Liver (tissue), 8 donors: ENCODE measurements at regions not wholly inside any gene's neighbourhood (a gene's known extent, or its start where the extent isn't known, plus 50 kb on each side); places are given as distances from the start of the nearest gene placed in this dataset.

Experiments
- DNase-seq: peaks from one replicate; pipeline ENCODE4 v3.0.0-alpha.2; 2017; ENCODE audit warnings: low spot score
- H3K27ac ChIP-seq, 2 donors: one replicate each; pipeline ENCODE4 v1.7.0; 2013; ENCODE audit warnings: inconsistent platforms in 2 of 2, low read length in 2 of 2, control low read depth in 1 of 2, low read depth in 1 of 2, mild to moderate bottlenecking in 1 of 2
- H3K27me3 ChIP-seq, 4 donors: one replicate each; pipeline versions ENCODE4 v1.6.1 to v1.7.0; 2013; ENCODE audit warnings: low read length in 3 of 4, inconsistent platforms in 1 of 4, mild to moderate bottlenecking in 1 of 4, moderate library complexity in 1 of 4; ENCODE audit not compliant: control insufficient read depth in 4 of 4, insufficient read depth in 4 of 4
- H3K36me3 ChIP-seq, 4 donors: one replicate each; pipeline versions ENCODE4 v1.6.1 to v1.7.0; 2013; ENCODE audit warnings: low read length in 3 of 4, mild to moderate bottlenecking in 3 of 4, low read depth in 1 of 4, moderate library complexity in 1 of 4; ENCODE audit not compliant: control insufficient read depth in 4 of 4, insufficient read depth in 3 of 4
- H3K4me1 ChIP-seq, 4 donors: one replicate each; pipeline versions ENCODE4 v1.6.1 to v1.7.0; 2013; ENCODE audit warnings: low read length in 3 of 4, mild to moderate bottlenecking in 3 of 4, moderate library complexity in 1 of 4; ENCODE audit not compliant: control insufficient read depth in 4 of 4, insufficient read depth in 4 of 4
- H3K4me3 ChIP-seq, 3 donors: one replicate each; pipeline versions ENCODE4 v1.6.1 to v1.7.0; 2013; ENCODE audit warnings: low read length in 3 of 3, control low read depth in 1 of 3, low read depth in 1 of 3, mild to moderate bottlenecking in 1 of 3
- H3K9ac ChIP-seq, 2 donors: one replicate each; pipeline ENCODE4 v1.7.0; 2013; ENCODE audit warnings: low read length in 2 of 2, mild to moderate bottlenecking in 2 of 2, moderate library complexity in 2 of 2, control low read depth in 1 of 2, low read depth in 1 of 2
- H3K9me3 ChIP-seq, 4 donors: one replicate each; pipeline versions ENCODE4 v1.6.1 to v1.7.0; 2013; ENCODE audit warnings: low read length in 3 of 4; ENCODE audit not compliant: control insufficient read depth in 4 of 4
- ATF3 ChIP-seq: IDR thresholded peaks from 2 replicates; pipeline ENCODE4 v1.6.1; 2016; ENCODE audit warnings: antibody characterized with exemption
- CTCF ChIP-seq: fragments of 150-350 bp; IDR thresholded peaks from 2 replicates; pipeline ENCODE4 v1.5.1; 2017; ENCODE audit warnings: improper control_type of control experiment, low read depth, low read length; ENCODE audit not compliant: missing input control
- EGR1 ChIP-seq, 2 donors: IDR thresholded peaks; 2 replicates each; pipeline ENCODE4 v1.6.1; 2016 to 2018; ENCODE audit warnings: antibody characterized with exemption in 2 of 2, low read depth in 2 of 2
- FOXA1 ChIP-seq: IDR thresholded peaks from 2 replicates; pipeline ENCODE4 v1.6.1; 2016; ENCODE audit warnings: antibody characterized with exemption
- FOXA2 ChIP-seq: IDR thresholded peaks from 2 replicates; pipeline ENCODE4 v1.6.1; 2016; ENCODE audit warnings: antibody characterized with exemption
- HNF4A ChIP-seq, 2 donors: conservative IDR thresholded peaks; 2 replicates each; pipeline ENCODE4 v1.6.1; 2016; ENCODE audit warnings: antibody characterized with exemption in 2 of 2, mild to moderate bottlenecking in 2 of 2
- HNF4G ChIP-seq: IDR thresholded peaks from 2 replicates; pipeline ENCODE4 v1.6.1; 2016; ENCODE audit warnings: antibody characterized with exemption
- JUND ChIP-seq, 2 donors: IDR thresholded peaks; 2 replicates each; pipeline ENCODE4 v1.6.1; 2016; ENCODE audit warnings: antibody characterized with exemption in 2 of 2
- MAX ChIP-seq: IDR thresholded peaks from 2 replicates; pipeline ENCODE4 v1.6.1; 2016; ENCODE audit warnings: antibody characterized with exemption
- NR2F2 ChIP-seq: IDR thresholded peaks from 2 replicates; pipeline ENCODE4 v1.6.1; 2016; ENCODE audit warnings: antibody characterized with exemption
- RAD21 ChIP-seq, 2 donors: IDR thresholded peaks; 2 replicates each; pipeline ENCODE4 v1.6.1; 2016; ENCODE audit warnings: antibody characterized with exemption in 2 of 2, mild to moderate bottlenecking in 2 of 2
- REST ChIP-seq: IDR thresholded peaks from 2 replicates; pipeline ENCODE4 v1.6.1; 2016; ENCODE audit warnings: antibody characterized with exemption, mild to moderate bottlenecking
- SP1 ChIP-seq: IDR thresholded peaks from 2 replicates; pipeline ENCODE4 v1.6.1; 2018; ENCODE audit warnings: antibody characterized with exemption, mild to moderate bottlenecking
- YY1 ChIP-seq: IDR thresholded peaks from 2 replicates; pipeline ENCODE4 v1.6.1; 2016; ENCODE audit warnings: antibody characterized with exemption, mild to moderate bottlenecking
- ZBTB33 ChIP-seq: IDR thresholded peaks from 2 replicates; pipeline ENCODE4 v1.6.1; 2016; ENCODE audit warnings: antibody characterized with exemption
- WGBS: extraction: QIAGEN DNeasy Blood & Tissue Kit; methylation state at CpG from one replicate; pipeline ENCODE4 v1.1.7; 2013; 5-methylcytosine and 5-hydroxymethylcytosine counted together
- donor health status: healthy.
- donor health status: healthy.
- donor health status: healthy.
- donor health status: healthy.
- donor health status: healthy.

GRCh38 chr2:80856227-80856626 is 551.7 kb upstream of the LRRTM1 start:
- H3K4me3 ChIP-seq = no peak overlapping the region
- H3K27me3 ChIP-seq = no peaks in the 10 kb centered on the region
- TF ChIP-seq JUND (IDR thresholded peaks at IDR 0.05) (no peak), RAD21 (IDR thresholded peaks at IDR 0.05) (no peak), ATF3 (no peak), YY1 (no peak), EGR1 (IDR thresholded peaks at IDR 0.05; ENCODE audit: low read depth in 2 of 2) (no peak), FOXA2 (no peak), ZBTB33 (no peak), FOXA1 (no peak), HNF4G (no peak), HNF4A (conservative IDR thresholded peaks at IDR 0.05) (no peak), CTCF (no peak), SP1 (no peak), MAX (no peak), REST (no peak)
- H3K9me3 ChIP-seq = no peaks in the 10 kb centered on the region
- no peaks in the 10 kb centered on the region for H3K4me1 ChIP-seq
- no peak overlapping the region for H3K27ac ChIP-seq
- DNase-seq = no peak
- no peak overlapping the region for H3K9ac ChIP-seq
- no peaks in the 10 kb centered on the region for H3K36me3 ChIP-seq

GRCh38 chr2:80854831-80855230 is 550.3 kb upstream of the LRRTM1 start:
- H3K4me3 ChIP-seq = no peak overlapping the region
- no peaks in the 10 kb centered on the region for H3K27me3 ChIP-seq
- no peaks in the 10 kb centered on the region for H3K36me3 ChIP-seq
- 56% methylated on average over 1 of the region's 1 CpG for WGBS
- DNase-seq = no peak
- no peaks in the 10 kb centered on the region for H3K9me3 ChIP-seq
- H3K4me1 ChIP-seq = no peaks in the 10 kb centered on the region
- H3K9ac ChIP-seq = no peak overlapping the region
- no peak overlapping the region for H3K27ac ChIP-seq
- TF ChIP-seq EGR1 (IDR thresholded peaks at IDR 0.05; ENCODE audit: low read depth in 2 of 2) = no peak
- no peak for TF ChIP-seq HNF4A (conservative IDR thresholded peaks at IDR 0.05)
- TF ChIP-seq ZBTB33 = no peak
- no peak for TF ChIP-seq MAX
- no peak for TF ChIP-seq CTCF
- no peak for TF ChIP-seq YY1
- no peak for TF ChIP-seq SP1
- no peak for TF ChIP-seq RAD21 (IDR thresholded peaks at IDR 0.05)
- no peak for TF ChIP-seq FOXA2
- no peak for TF ChIP-seq NR2F2
- no peak for TF ChIP-seq JUND (IDR thresholded peaks at IDR 0.05)
- no peak for TF ChIP-seq REST
